ENCODE measurements at regions not wholly inside any gene's neighbourhood (a gene's known extent, or its start where the extent isn't known, plus 50 kb on each side); places are given as distances from the start of the nearest gene placed in this dataset.

DNA sequence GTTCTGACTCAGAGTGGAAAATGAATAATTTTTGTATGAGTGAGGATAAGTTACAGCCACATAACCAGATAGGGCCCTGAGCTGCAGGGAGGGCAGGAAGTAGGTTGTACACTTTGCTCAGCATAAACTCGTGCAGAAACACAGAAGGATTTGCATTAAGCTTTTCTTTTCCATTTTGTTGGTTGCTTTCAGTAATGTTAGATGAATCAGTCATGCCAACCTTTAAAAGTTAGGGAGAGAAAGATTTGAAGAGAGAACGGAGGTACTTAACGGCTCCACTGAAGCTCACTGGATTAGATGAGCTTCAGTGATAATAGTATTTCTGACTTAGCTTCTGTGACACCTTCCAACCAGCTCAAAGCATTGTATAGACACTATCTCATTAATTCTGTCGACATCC, 348.1 kb downstream of the GATA3 start:
- TF ChIP-seq SIN3A (IDR thresholded peaks at IDR 0.05; ENCODE audit: low read depth), result no peak
- no peak for TF ChIP-seq ZFX (IDR thresholded peaks at IDR 0.05)
- TF ChIP-seq, protein P1, sequence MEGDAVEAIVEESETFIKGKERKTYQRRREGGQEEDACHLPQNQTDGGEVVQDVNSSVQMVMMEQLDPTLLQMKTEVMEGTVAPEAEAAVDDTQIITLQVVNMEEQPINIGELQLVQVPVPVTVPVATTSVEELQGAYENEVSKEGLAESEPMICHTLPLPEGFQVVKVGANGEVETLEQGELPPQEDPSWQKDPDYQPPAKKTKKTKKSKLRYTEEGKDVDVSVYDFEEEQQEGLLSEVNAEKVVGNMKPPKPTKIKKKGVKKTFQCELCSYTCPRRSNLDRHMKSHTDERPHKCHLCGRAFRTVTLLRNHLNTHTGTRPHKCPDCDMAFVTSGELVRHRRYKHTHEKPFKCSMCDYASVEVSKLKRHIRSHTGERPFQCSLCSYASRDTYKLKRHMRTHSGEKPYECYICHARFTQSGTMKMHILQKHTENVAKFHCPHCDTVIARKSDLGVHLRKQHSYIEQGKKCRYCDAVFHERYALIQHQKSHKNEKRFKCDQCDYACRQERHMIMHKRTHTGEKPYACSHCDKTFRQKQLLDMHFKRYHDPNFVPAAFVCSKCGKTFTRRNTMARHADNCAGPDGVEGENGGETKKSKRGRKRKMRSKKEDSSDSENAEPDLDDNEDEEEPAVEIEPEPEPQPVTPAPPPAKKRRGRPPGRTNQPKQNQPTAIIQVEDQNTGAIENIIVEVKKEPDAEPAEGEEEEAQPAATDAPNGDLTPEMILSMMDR (IDR thresholded peaks at IDR 0.05 in 2 of 3, conservative IDR thresholded peaks at IDR 0.05 in 1 of 3; ENCODE audit: borderline replicate concordance in 1 of 3, insufficient read depth in 1 of 3, low read depth in 2 of 3, low read length in 2 of 3), result no peak
- no peak for TF ChIP-seq EZH2phosphoT487 (IDR thresholded peaks at IDR 0.05; ENCODE audit: borderline replicate concordance)
- TF ChIP-seq POLR2AphosphoS5 (IDR thresholded peaks at IDR 0.05; ENCODE audit: low read depth, low read length), result no peak
- TF ChIP-seq POLR2A (IDR thresholded peaks at IDR 0.05; ENCODE audit: borderline replicate concordance, extremely low read depth, insufficient read depth, insufficient read length), result no peak
- TF ChIP-seq RAD21 (IDR thresholded peaks at IDR 0.05; ENCODE audit: low read depth), result no peak
- TF ChIP-seq, protein P2, sequence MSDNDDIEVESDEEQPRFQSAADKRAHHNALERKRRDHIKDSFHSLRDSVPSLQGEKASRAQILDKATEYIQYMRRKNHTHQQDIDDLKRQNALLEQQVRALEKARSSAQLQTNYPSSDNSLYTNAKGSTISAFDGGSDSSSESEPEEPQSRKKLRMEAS (IDR thresholded peaks at IDR 0.05), result no peak
- TF ChIP-seq YY1 (IDR thresholded peaks at IDR 0.05; ENCODE audit: extremely low read depth, insufficient replicate concordance, low read depth, low read length), result no peak

Data from HCT116 (cell line).